ENCODE measurements at regions not wholly inside any gene's neighbourhood (a gene's known extent, or its start where the extent isn't known, plus 50 kb on each side); places are given as distances from the start of the nearest gene placed in this dataset.

- TF ChIP-seq, protein P1, sequence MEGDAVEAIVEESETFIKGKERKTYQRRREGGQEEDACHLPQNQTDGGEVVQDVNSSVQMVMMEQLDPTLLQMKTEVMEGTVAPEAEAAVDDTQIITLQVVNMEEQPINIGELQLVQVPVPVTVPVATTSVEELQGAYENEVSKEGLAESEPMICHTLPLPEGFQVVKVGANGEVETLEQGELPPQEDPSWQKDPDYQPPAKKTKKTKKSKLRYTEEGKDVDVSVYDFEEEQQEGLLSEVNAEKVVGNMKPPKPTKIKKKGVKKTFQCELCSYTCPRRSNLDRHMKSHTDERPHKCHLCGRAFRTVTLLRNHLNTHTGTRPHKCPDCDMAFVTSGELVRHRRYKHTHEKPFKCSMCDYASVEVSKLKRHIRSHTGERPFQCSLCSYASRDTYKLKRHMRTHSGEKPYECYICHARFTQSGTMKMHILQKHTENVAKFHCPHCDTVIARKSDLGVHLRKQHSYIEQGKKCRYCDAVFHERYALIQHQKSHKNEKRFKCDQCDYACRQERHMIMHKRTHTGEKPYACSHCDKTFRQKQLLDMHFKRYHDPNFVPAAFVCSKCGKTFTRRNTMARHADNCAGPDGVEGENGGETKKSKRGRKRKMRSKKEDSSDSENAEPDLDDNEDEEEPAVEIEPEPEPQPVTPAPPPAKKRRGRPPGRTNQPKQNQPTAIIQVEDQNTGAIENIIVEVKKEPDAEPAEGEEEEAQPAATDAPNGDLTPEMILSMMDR (IDR thresholded peaks at IDR 0.05) = no peak
- TF ChIP-seq POLR2A (IDR thresholded peaks at IDR 0.05) = no peak
Measured at GRCh38 chr13:79667771-79668170, 186.8 kb downstream of the NDFIP2 start.
